B cell (primary cell): ENCODE measurements at regions not wholly inside any gene's neighbourhood (a gene's known extent, or its start where the extent isn't known, plus 50 kb on each side); places are given as distances from the start of the nearest gene placed in this dataset.

Experiments
- EZH2 ChIP-seq: IDR thresholded peaks from 2 replicates; pipeline ENCODE4 v1.6.1; 2012; ENCODE audit warnings: borderline replicate concordance, low read depth, mild to moderate bottlenecking, moderate library complexity, low read length; ENCODE audit not compliant: insufficient read depth, poor library complexity, severe bottlenecking
- TF ChIP-seq, protein P1 (sequence below): fragments of 200-600 bp; IDR thresholded peaks from one replicate; pipeline ENCODE4 v1.8.0; 2022; ENCODE audit warnings: antibody characterized with exemption, mild to moderate bottlenecking

DNA sequence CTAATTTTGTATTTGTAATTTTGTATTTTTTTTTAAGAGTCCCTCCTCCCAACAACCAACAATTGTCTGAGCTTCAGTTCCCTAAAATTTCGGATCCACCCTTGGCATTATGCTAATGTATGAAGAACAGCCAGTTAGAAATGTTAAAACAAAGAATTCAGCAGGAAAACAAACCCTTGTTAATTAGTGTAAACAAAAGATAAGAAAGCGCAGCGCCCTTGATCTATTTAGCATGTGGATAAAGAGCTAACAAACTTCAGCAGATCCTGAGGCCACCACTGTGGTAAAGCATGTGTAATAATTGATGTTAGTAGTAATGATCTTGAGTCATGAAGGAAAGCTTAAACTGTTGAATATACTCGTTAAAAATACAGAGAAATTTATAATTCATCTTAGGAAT is 199.8 kb downstream of the TMX1 start:
- TF ChIP-seq, protein P1, sequence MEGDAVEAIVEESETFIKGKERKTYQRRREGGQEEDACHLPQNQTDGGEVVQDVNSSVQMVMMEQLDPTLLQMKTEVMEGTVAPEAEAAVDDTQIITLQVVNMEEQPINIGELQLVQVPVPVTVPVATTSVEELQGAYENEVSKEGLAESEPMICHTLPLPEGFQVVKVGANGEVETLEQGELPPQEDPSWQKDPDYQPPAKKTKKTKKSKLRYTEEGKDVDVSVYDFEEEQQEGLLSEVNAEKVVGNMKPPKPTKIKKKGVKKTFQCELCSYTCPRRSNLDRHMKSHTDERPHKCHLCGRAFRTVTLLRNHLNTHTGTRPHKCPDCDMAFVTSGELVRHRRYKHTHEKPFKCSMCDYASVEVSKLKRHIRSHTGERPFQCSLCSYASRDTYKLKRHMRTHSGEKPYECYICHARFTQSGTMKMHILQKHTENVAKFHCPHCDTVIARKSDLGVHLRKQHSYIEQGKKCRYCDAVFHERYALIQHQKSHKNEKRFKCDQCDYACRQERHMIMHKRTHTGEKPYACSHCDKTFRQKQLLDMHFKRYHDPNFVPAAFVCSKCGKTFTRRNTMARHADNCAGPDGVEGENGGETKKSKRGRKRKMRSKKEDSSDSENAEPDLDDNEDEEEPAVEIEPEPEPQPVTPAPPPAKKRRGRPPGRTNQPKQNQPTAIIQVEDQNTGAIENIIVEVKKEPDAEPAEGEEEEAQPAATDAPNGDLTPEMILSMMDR = no peak
- TF ChIP-seq EZH2 = no peak
